ENCODE measurements at regions not wholly inside any gene's neighbourhood (a gene's known extent, or its start where the extent isn't known, plus 50 kb on each side); places are given as distances from the start of the nearest gene placed in this dataset.

DNA sequence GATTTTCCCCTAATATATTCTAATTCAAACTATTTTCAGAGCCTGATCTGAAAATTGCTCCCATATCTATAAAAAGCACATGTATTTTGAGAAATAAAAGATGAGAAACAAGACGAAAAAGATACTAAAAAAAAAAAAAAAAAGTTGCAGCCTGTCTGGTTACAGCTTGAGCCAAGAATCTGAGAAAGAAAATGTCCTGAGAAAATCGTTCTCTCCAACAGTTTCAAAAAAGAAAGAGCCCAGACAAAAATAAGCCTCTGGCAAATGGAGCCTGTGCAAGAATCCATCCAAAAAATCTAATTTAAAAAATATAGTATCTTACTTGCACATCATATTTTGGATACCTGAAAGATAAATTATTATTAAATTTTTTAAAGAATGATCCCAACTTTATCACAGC is 163.0 kb upstream of the TBL1X start:
- no peak for ATAC-seq
- 43 to 51% methylated on average over 2 of the region's 2 CpGs for WGBS, 2 donors
- Histone ChIP-seq H3K4me3 (no peak overlapping the region), H3K4me1 (no peaks in the 10 kb centered on the region), H3K27me3 (no peaks in the 10 kb centered on the region), H3K9me3 (no peaks in the 10 kb centered on the region), H3K36me3 (no peaks in the 10 kb centered on the region), H3K27ac (no peak overlapping the region)
- intact Hi-C loops (cut with DNase I) = no loop called here
- TF ChIP-seq, protein P1, sequence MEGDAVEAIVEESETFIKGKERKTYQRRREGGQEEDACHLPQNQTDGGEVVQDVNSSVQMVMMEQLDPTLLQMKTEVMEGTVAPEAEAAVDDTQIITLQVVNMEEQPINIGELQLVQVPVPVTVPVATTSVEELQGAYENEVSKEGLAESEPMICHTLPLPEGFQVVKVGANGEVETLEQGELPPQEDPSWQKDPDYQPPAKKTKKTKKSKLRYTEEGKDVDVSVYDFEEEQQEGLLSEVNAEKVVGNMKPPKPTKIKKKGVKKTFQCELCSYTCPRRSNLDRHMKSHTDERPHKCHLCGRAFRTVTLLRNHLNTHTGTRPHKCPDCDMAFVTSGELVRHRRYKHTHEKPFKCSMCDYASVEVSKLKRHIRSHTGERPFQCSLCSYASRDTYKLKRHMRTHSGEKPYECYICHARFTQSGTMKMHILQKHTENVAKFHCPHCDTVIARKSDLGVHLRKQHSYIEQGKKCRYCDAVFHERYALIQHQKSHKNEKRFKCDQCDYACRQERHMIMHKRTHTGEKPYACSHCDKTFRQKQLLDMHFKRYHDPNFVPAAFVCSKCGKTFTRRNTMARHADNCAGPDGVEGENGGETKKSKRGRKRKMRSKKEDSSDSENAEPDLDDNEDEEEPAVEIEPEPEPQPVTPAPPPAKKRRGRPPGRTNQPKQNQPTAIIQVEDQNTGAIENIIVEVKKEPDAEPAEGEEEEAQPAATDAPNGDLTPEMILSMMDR (IDR thresholded peaks at IDR 0.05) = no peak
- DNase-seq = no peak
- peak; percentile 64 for FAIRE-seq

DNA sequence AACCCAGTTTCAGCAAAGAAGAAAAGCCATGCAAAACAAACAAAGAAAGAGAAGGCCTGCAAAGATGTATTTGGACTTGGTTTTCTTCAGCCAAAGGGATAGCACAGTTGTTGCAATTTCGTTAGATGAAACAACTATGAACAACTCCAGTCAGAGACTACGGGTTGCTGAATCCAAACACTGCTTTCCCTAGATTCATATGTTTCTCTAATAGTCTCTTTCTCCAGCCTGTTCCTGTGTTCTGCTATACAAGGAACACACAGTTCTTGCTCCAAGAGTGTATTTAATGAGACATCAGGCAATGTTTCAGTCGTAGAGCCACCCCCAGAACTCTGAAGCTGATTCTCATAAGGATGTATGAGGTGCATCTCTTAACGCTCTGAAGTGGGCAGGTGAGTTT is 162.5 kb upstream of the TBL1X start:
- intact Hi-C loops (cut with DNase I) = no loop called here
- H3K9me3 ChIP-seq = no peaks in the 10 kb centered on the region
- no peaks in the 10 kb centered on the region for H3K27me3 ChIP-seq
- H3K4me1 ChIP-seq = no peaks in the 10 kb centered on the region
- 55 to 66% methylated on average over 4 of the region's 4 CpGs for WGBS, 2 donors
- no peak for FAIRE-seq
- TF ChIP-seq, protein P1 (IDR thresholded peaks at IDR 0.05) = no peak
- no peak for ATAC-seq
- H3K4me3 ChIP-seq = no peak overlapping the region
- no peaks in the 10 kb centered on the region for H3K36me3 ChIP-seq
- no peak overlapping the region for H3K27ac ChIP-seq
- DNase-seq = no peak

DNA sequence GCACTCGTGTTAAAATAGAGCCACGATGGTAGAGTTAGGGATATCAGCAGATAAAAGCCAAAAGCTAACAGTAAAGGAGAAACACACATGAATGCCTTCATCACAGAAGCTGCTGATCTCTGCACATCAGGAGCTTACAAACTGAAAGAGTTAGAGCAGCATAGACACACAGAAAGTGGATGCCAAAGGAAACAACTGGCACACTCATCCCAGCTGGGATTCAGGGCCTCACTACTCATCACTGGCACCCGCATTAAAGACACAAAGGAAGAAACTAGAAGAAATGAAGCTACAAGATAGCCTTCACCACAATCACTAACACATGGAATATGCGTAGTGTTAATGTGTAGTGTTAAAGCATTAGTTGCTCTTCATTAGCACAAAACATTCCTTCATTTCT is 156.4 kb upstream of the TBL1X start:
- Histone ChIP-seq H3K27me3 (no peaks in the 10 kb centered on the region), H3K4me1 (no peaks in the 10 kb centered on the region), H3K36me3 (no peaks in the 10 kb centered on the region), H3K9me3 (no peaks in the 10 kb centered on the region), H3K4me3 (no peak overlapping the region), H3K27ac (no peak overlapping the region)
- ATAC-seq (no peak), DNase-seq (no peak), FAIRE-seq (no peak)
- intact Hi-C loops (cut with DNase I) = no loop called here
- TF ChIP-seq, protein P1 (IDR thresholded peaks at IDR 0.05) = no peak
- 54 to 72% methylated on average over 4 of the region's 4 CpGs for WGBS, 2 donors

DNA sequence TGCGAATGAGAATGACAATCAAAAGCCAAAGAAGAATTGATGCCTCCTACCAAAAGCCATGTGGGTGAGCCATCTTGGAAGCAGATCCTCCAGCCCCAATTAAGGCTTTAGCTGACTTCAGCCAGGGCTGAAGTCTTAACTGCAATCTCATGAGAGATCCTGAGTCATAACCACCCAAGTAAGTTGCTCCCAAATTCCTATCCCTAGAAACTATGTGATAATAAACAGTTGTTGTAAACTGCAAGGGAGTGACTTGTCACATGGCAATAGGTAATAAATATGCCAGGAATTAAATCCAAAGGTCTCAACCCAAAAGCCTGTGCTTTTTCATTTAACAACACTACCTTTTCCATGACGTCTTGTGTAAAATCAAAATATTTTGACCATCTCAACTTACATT is 154.2 kb upstream of the TBL1X start:
- no peak for DNase-seq
- Histone ChIP-seq H3K4me3 (no peak overlapping the region), H3K9me3 (no peaks in the 10 kb centered on the region), H3K27me3 (no peaks in the 10 kb centered on the region), H3K4me1 (no peaks in the 10 kb centered on the region), H3K36me3 (no peaks in the 10 kb centered on the region), H3K27ac (no peak overlapping the region)
- no peak for ATAC-seq
- FAIRE-seq = no peak
- 76 to 84% methylated on average over 2 of the region's 2 CpGs for WGBS, 2 donors
- intact Hi-C loops (cut with DNase I) = no loop called here
- TF ChIP-seq, protein P1 (IDR thresholded peaks at IDR 0.05) = no peak

DNA sequence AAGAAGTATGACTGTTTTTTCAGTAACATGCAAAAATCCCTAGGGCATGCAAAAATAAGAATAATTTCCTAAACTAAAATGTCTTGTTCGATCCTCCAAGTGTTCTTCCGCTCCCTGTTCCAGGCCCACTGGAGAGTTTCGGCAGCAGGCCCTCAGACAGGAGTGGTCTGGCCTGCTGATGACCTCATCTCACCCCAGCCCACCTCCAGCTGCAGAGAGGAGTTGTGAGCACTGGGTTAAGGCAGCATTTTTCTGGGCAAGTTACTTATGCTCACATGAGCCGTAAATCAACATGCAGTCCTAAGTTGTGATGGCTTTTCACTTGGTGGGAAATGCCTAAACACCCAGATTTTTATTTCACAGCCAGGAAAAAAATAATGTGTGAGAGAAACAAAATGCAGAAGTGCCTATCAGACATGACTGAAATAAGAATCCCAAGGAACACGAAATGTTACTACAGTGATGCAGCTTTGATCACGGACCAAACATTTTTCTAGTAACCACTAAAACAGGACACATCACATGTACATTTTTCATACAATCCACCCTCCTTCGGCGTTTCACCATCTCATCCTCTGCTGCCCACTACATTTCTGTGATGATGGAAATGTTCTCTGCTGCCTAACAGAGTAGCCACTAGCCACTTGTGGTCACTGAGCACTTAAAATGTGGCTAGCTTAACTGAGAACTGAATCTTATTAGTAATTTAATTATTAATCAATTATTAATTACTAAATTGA is 153.3 kb upstream of the TBL1X start:
- FAIRE-seq (no peak), DNase-seq (no peak), ATAC-seq (no peak)
- no peak overlapping the region for H3K4me3 ChIP-seq
- H3K36me3 ChIP-seq = no peaks in the 10 kb centered on the region
- H3K27ac ChIP-seq = no peak overlapping the region
- H3K27me3 ChIP-seq = no peaks in the 10 kb centered on the region
- H3K9me3 ChIP-seq = no peaks in the 10 kb centered on the region
- 80 to 82% methylated on average over 8 of the region's 8 CpGs for WGBS, 2 donors
- H3K4me1 ChIP-seq = no peaks in the 10 kb centered on the region
- intact Hi-C loops (cut with DNase I) = no loop called here
- TF ChIP-seq, protein P1 (IDR thresholded peaks at IDR 0.05) = no peak
